Glomerular endothelial cell (primary cell): ENCODE measurements at regions not wholly inside any gene's neighbourhood (a gene's known extent, or its start where the extent isn't known, plus 50 kb on each side); places are given as distances from the start of the nearest gene placed in this dataset.

Experiments used
- DNase-seq: peaks from one replicate; pipeline ENCODE4 v3.0.0-alpha.2; 2011; ENCODE audit warnings: low read depth, low spot score; ENCODE audit errors: extremely low read depth

GRCh38 chr15:70180186-70180875, 82.6 kb upstream of the TLE3 start:
- DNase-seq, result no peak

- DNase-seq, result no peak
Observed at GRCh38 chr15:70179309-70179892, 81.7 kb upstream of the TLE3 start.

DNA sequence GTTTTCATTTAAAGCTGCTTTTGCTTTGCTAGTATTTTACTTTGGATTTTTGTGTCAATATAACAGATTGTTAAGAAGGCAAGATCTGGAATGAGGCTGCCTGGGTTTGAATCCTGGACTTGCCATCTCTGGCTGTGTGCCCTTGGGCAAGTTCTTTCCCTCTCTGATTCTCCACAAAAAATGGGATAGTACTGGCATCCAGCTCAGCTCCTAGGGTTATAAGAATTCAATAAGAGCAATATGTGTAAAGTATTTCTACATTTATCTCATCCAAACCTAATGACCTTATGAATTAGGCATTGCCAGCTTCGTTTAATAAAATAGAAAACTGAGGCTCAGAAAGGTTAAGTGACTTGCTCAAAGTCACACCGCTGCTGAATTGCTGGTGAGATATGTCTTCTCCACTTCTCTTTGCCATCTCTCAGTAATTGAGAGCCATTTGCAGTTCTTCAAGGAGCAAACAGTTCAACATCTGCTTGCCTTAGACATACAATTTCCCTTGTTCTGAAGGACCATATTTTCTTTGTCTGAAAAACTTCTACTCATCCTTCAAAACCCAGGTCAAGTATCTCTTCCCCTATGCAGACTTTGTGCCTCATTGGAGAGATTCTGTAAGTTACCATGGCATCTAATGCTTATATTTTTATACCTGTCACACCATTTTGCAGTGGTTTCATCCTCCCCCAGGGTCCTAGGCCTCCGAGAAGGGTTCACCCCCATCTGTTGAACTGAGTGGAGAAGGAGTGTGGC, 80.8 kb upstream of the TLE3 start:
- DNase-seq, result no peak

GRCh38 chr15:70172566-70173225, 75.0 kb upstream of the TLE3 start:
- no peak for DNase-seq

DNA sequence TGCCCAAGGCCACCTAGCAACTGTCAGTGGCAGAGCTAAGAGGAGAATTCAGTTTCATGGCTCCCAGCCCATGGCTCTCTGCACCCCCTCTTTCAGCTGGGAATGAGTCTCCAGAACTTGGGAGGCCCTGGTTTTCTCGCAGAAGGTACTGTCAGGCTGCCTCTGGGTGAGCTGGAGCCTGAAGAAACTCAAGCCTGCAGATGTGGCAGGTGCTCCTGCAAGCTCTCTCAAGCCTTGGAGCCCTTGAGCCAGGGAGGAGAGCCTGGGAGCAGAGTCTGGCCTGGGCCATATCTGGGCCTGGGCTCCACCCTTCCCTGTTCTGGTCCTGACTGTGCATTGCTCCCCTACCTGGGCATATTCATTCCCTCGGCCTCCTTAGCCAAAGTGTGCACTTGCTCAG, 74.4 kb upstream of the TLE3 start:
- no peak for DNase-seq

GRCh38 chr15:70171256-70171886, 73.7 kb upstream of the TLE3 start:
- no peak for DNase-seq

DNA sequence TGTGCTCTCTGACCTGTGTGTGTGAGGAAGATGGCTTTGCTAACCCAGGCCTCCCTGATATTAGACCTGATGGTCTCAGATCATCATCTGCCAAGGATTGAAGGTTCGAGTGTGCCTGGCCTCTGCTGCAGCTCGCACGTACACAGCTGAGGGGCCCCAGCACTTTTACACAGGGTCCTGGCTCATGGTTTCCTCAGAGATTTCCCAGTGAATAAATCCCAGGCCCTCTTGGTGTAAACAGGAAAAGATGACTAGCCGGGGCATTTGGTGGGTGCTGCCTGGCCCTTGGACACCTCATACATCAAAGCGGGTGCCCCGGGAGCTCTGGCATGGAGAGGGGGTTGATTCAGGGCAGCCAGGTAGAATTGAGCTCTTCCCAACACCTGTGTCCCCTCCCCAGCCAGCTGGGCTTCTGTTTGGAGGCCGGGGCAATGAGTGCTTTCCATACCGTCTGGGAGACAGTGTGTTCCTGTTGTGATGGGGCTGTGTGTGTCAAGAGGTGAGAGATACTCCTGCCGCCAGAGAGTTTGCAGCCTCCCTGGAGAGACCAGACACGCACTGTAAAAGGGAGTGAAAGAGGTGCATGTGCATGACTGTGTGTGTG, 72.5 kb upstream of the TLE3 start:
- DNase-seq, result no peak

DNA sequence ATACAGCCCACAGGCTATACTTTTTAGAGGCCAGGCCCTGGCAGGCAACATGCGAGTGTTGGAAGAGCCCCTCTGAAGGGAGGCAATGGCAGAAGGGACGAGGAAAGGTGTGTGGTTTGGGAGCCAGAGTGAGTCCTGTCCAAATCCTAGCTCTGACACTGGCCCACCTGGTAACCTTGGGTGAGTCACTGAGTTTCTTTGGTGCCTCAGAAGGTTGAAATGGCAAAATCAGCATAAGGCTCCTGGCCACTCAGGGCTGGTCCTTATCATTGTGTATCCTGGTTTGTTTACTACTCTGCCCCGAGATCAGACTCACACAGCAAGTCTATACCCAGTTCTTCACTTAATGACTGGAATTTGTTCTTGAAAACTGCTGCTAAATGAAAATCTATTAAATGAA, 71.4 kb upstream of the TLE3 start:
- DNase-seq, result no peak

DNA sequence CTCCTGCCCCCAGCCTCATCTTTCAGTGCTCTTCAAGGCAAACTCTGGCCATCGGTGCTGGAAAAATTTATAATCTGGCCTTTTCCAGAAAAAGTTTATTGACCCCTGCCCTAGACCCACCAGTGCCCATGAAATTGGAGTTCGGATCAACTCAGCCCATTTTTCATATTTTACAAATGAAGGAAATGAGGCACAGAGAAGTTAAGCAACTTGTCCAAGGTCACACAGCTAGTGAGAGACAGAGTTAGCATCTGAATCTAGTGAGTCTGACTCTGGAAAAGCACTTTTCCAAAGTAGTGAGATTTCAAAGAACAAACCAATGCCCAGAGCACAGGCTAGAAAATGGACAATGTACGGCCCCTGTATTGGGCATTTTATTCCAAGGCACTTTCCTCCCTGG, 69.4 kb upstream of the TLE3 start:
- no peak for DNase-seq

DNA sequence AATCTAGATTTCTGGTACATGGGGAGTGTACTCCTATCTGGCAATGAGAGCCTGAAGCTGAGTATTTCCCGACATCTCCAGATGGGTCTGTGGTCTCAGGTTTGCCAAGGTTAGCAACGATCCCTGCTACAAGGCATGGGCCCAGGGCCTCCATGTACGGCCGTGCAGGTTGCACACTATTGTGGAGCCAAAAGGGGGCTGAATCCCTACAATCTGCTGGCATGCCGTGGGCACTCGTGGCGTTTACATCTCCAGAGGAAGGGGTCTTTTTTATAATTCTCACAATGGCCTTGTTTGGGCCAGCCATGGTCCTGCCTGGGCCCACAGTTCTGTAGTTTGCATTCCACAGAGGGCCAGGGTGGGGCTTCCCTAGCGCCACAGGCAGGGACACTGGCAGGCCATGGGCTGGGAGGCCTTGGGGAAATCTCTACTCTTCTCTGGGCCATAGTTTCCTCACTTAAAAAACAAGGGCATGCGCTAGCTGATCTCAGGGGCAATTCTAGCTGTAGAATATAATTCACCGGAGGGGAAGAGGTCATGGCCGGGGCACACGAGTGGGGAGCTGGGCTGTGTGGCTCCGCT, 68.9 kb upstream of the TLE3 start:
- no peak for DNase-seq

DNA sequence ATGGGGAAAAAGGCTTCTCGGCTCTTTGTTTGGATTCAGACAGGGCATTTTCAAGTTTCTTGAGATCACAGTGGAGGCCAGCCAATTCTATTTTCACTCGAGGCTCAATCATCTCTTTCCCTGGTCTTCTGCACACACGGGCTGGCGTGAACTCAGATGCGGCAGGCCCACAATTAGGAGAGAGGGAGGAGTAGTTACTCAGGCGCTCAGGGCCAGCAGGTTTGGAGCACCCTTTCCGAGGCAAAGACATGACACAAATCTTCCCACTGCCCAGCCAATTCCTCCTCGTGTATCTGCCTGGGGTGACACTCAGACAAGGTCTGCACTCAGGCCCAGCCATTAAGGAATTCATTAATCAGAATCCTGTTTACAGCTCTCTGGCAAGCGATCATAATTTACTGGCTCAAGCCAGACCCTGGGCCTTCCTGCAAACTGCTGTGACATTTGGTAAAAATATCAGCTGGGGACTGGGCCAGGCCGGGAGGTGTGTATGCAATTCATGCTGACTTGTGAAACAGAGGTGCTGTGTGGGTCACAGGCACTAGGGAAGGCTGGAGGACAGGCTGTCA, 68.1 kb upstream of the TLE3 start:
- no peak for DNase-seq

DNA sequence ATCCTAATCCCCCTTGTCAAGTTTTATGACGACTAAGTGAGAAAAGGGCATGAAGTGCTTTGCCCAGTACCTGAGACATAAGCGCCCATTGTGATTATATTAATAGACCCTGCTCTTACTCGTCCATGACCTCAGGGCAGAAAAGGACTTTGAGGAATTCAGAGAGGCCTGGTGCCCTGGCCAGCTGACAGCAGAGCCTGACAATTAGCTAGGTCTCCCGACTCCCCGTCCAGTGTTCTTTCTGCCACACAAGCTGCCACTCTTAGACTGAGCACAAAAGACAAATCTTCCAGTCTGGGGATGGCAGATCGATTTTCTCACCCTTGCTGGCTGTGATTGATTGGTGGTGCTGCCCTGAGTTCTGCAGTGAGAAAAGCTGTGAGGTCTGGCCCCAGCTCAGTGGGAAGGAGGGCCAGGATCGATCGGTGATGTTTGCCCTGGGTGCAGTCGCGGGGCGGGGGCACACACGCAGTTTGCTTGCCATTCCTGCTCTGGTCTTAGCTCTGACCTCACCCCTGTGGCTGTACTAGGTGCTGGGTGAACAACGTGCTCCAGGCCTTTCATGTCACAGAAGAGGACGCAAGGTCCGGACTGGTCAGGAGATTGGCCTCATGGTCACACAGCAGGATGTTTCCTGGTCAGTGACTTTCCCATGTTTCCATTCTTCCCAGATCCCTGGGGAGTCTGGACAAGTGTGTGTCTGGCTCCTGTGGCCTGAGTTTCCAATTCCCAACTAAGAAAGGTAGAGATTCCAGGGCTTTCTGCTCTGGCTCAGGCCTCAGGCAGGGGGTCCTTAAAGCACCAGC, 67.4 kb upstream of the TLE3 start:
- no peak for DNase-seq

DNA sequence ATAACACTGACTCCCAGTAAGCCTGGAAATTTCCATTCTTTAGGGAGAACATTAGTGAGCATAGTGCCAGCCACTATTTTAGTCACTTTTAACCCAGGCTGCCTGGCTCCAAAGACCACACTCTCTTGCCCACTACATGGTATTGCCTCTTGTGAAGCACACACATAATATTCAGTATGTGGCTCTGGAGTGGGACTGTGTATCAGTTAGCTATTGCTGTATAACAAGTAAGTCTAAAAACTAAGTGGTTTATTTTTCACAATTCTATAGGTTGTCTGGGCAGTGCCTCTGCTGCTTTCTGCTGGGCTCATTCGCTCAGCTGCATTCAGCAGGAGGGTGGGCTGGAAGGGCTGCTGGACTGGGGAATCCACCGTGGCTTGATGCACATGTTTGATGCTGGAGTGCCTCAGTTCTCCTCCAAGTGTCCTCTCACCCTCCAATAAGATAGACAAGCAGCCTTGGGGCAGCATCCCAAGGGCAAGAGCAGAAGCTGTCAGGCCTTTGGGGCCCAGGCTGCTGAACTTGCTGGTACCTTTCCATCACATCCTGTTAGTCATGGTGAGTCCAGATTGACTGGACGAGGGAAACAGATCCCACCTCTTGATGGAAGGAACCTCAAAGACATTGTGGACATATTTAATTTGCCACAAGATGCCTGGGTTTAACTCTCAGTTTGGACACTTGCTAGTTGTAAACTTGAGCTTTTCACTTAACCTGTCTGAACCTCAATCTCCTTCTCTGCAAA, 66.6 kb upstream of the TLE3 start:
- DNase-seq, result no peak

- no peak for DNase-seq
Observed at GRCh38 chr15:70160803-70161565, 63.3 kb upstream of the TLE3 start.

GRCh38 chr15:70160267-70160666, 62.5 kb upstream of the TLE3 start:
- no peak for DNase-seq

DNA sequence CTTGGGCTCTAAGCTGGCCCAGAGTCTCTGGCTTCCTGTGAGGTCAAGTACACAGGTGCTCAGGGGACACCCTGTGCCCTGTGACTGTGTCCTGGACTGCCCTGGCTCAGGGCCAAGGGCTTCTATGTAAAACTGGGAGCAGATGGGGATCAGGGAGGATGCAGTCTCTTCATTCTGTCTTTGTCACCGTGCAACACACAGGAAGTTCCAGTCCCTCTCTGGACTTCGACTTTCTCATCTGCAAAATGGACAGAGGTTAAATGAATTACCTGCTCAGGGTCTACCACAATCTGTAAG, 61.9 kb upstream of the TLE3 start:
- no peak for DNase-seq

DNA sequence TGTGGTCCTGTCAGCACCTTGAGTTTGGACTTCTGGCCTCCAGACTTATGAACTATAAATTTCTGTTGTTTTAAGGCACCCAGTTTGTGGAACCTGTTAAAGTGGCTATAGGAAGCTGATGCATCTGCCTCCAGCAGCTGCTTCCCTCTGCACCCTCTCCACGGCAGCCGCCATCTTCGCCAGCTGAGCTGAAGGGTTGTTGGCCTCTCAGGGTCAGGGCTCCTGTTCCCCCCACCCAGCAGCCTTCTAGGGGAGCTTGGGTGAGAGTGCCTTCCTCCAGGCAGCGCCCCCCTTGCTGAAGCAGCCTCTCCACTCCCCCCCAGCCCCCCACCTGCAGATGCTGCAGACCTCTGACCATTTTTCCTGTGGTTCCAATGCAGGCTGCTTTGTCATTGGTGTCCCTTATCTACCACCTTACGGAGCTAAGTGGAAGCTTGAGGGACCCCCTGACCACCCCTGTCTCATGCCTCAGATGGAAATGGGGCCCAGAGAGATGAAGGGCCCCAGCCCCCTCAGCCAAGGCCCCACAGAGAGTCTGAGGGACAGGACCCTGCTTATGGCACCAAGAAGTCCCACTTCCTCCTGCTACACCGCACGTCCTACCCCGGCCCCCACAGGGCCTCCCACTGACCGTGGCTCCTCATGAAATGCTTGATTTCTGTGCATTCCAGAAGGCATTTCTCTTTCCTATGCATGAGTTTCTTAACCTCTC, 61.4 kb upstream of the TLE3 start:
- no peak for DNase-seq
